HG02885 (cell line): ENCODE measurements at regions not wholly inside any gene's neighbourhood (a gene's known extent, or its start where the extent isn't known, plus 50 kb on each side); places are given as distances from the start of the nearest gene placed in this dataset.

Experiments used
- ATAC-seq: cut with Tn5 transposase; IDR thresholded peaks from one replicate; pipeline ENCODE4 v1.9.1; 2021; ENCODE audit warnings: mild to moderate bottlenecking; ENCODE audit not compliant: unreplicated experiment, poor library complexity

DNA sequence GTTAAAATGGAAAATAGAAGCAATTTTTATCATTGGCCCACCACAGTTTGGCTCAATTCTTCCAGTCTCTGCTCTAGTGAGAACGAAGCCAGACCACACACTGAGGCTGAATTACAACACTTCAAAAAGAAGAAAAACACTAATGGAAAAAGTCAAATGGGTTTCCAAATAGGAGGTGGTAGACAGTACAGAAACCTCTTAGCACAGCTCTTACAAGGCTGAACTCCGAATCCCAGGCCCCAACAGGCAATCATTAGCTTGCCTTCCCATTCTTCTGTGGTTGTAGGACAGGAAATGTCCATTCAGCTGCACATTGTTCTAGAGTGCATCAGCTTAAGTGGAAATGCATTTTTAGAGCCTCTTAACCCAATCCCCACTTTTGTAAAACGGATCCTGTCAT lies 115.1 kb upstream of the MEOX2 start:
- no peak for ATAC-seq

DNA sequence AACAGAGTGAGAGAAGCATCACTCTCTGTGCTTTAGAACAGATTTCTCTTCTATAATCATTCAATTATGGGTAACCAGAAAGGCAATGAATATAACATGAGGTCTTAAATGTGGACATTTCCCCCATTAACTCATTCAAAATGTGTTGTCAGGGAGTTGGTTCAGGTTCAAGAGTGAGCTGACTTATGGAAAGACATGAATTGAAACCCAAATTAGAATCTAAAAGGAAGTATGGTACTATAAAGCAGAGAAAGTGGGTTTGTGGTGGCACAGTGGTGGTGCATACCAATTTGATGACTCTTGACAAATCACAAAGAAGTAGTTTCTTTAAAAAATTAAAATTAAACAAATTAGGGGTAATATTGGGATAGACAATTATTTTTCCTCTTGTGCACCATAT lies 114.6 kb upstream of the MEOX2 start:
- ATAC-seq = no peak

- no peak for ATAC-seq
Observed at GRCh38 chr7:15798081-15798480, 111.6 kb upstream of the MEOX2 start.

- no peak for ATAC-seq
Observed at GRCh38 chr7:15795393-15795792, 108.9 kb upstream of the MEOX2 start.

DNA sequence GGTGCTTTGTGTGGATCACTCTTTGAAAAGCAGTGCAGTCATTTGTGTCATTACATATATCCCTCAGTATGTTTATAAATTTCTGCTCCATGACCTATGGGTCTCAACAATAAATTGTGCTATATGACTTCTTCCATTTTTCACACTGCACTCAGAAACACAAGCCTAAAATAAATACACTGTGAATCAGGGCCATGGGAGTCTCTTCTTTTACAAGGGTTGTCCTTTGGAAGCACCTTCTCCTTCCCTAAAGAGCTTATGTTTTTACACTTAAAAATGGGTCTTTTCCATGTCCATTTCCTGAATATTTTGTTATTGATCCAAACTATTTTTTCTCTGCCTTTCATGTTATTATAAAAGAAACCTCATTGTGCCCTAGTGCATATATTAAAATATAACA lies 108.3 kb upstream of the MEOX2 start:
- ATAC-seq = no peak

DNA sequence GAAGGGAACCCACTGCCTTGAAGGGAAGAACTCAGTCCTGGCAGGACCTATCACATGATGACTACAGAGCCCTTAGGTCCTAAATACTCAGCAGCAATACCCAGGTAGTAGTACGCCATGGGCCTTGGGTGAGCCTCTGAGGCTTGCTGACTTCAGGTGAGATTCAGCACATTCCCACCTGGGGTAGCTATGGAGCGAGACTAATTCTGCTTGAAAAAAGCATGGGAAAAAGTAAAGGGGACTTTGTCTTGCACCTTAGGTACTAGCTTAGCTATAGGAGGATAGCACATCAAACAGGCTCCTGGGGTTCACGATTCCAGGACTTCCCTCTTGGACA lies 98.2 kb upstream of the MEOX2 start:
- ATAC-seq = no peak

DNA sequence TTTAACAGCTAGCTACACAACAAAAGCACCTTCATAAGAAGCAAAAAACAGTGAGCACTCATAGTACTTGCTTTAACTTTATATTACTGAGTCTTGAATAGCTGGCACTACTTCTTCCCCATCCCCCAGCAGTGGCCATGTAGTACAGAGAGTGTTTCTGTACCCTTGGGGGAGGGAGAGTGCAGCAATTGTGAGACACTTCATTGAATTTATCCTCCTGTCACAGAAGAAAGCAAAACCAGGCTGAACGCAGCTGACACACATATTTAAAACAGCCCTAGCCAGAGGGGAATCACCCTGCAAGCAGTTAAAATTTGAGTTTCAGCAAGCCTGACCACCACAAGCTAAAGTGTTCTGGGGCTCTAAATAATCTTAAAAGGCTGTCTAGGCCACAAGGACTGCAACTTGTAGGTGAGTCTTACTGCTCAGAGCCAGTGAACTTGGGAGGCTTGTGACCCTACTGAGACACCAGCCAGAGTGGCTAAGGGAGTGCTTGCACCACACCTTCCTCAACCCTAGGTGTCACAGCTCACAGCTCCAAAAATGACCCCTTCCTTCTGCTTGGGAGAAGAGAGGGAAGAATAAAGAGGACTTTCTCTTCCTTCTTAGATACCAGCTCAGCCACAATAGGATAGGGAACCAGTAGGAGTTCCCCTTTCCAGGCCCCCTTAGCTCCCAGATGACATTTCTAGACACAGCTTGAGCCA lies 97.7 kb upstream of the MEOX2 start:
- ATAC-seq = no peak

GRCh38 chr7:15782656-15783055 lies 96.2 kb upstream of the MEOX2 start:
- ATAC-seq = no peak

GRCh38 chr7:15781944-15782343 lies 95.5 kb upstream of the MEOX2 start:
- no peak for ATAC-seq

DNA sequence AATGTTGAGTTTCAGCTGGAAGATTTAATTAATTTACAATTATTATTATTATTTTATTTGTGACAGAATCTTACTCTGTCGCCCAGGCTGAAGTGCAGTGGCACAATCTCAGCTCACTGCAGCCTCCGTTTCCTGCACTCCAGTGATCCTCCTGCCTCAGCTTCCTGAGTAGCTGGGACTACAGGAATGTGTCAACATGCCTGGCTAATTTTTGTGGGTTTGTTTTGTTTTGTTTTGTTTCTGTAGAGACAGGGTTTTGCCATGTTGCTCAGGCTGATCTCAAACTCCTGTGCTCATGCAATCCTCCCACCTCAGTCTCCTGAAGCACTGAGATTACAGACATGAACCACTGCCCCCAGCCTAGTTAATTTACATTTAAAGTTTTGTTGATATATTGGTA lies 93.8 kb upstream of the MEOX2 start:
- no peak for ATAC-seq

GRCh38 chr7:15778191-15778590 lies 91.7 kb upstream of the MEOX2 start:
- ATAC-seq = no peak

- no peak for ATAC-seq
Observed at GRCh38 chr7:15765753-15766152, 79.3 kb upstream of the MEOX2 start.

DNA sequence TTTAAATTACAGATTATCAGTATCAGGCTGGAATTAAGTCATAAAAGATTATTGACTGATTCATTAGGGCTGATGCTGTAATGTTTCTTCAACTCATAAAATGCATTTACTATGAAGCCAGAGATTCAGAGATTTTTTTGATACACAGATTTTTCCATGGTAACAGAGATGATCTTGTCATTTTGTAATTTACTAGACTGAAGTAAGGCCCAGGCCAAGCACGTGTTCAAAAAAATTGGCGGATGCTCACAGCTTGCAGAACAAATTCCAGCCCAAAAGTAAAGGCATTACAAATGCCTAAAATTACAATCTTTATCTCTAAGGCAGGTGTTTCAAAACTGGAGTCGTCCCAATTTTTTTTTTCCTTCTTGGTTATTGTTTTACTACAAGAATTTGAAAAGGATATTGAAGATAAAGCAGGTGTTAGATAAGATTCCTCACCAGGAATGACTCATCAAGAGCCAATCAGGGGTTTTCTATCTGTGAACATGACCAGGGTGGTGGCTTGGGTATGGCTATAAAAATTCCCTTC lies 78.4 kb upstream of the MEOX2 start:
- no peak for ATAC-seq

DNA sequence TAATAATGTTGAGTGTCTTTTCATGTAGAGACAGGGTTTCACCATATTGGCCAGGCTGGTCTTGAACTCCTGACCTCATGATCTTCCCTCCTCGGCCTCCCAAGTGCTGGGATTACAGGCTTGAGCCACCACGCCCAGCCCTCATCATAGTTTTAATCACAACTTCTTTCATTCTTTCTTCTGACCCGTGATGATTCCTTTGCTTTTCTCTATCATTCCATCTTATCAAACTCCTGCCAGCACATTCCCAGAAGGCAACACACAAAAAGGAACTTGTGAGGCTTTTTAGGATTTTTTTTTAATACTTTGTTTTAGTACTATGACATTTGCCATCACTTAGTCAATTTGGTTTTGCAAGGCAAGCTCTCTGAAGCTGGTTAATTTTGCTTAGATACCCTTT lies 77.5 kb upstream of the MEOX2 start:
- ATAC-seq = no peak

DNA sequence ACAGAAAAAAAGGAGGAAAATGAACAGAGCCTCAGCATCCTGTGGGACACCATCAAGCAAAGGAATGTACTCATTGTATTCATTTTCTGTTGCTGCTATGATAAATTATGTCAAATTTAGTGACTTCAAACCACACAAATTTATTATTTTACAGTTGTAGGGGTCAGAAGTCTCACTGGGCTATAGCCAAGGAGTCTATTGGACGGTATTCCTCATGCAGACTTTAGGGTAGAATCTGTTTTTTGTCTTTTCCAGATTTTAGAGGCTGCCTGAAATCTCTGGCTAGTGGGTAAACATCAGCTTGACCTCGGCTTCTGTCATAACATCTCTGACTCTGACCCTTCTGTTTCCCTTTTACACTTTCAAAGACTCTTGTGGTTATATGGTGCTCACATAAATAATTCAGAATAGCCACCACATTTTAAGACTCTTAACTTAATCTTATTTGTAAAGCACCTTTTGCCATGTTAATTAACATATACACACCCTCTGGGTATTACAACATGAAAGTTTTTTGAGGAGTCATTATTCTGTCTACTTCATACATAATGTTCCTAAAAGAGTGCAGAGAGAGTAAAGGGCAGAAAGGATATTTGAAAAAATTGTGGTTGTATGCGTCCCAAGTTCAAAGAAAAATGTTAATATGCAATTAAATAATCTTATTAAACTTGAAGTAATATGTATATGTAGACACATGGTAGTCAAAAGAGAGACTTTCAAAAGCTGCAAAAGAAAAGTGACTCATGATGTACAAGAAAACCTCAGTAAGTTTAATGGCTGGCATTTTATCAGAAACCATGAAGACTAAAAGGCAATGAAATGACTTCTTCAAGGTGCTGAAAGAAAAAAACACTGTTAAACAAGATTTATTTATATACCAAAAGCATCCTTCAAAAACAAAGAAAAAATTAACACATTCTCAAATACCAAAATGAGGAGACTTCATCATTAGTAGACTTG lies 70.8 kb upstream of the MEOX2 start:
- ATAC-seq = no peak

- ATAC-seq = no peak
Observed at GRCh38 chr7:15755061-15755460, 68.6 kb upstream of the MEOX2 start.

DNA sequence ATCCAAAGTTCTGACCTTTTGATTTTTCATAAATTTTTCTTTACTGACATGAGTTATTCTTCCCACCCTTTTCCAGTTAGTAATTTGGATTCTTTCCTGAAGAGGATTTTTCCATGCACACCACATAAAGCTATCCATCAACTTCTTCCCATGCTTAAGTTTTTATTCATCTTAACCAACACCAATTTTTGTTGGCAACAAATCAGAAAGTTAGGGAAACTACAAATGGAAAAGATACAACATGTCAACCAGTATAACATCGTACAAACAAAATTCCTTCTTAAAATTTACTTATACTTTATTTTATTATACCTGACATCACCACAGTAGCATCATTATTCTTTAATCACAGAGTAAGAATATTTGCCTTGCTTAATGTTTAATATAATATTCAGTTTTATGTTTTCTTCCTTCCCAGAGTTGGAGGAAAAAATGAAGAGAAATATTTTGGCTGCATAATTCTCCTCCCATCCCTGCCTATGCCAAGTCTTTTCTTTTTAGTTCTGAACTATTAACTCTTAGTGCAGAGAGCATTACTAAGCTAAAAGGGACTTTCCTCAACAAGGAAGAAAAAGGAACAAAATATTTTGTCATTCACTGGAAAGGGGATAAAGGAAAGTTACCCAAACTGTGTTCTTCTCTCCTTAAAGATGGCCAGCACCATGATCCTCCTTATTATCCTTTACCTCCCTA lies 67.5 kb upstream of the MEOX2 start:
- ATAC-seq = no peak

DNA sequence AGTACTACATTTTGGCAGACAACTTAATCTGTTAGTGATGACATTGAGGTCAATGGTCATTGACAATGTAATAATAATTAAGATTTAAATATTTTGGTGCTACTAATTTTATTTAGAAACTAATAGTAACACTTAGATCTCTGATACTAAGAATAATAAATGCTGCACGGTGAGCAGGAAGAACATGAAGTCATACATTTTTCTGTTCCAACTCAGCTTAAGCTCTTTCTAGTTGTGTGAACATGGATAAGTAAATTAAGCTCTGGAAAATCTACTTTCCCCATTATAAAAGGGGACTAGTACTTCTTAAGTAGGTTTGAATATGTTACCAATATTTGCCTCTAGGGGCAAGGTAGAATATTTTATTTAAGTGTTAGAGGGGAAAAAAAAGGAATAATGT lies 65.9 kb upstream of the MEOX2 start:
- ATAC-seq = no peak

DNA sequence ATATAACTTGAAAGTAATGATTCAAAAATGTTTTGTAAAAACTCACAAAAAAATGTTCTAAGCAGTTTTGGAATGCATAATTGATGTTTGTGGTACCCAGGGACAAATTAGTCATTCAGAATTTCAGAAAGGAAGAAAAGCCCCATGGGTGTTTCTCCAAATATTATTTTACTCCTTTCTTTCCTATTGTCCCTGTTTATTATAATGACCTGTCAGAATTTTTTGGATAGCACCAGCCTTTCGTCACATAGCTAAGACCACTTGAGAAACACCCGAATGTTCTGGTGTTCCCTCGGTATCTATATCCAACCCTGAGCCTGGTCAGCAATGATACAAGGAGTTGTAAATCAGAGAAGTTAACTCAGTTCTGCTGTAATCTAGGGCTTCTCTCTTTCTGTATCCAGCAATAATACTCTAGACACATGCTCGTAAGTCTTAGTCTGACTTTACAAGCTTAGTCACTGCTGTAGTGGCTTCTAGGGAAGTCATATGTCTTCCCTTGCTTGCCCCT lies 64.8 kb upstream of the MEOX2 start:
- no peak for ATAC-seq

GRCh38 chr7:15750727-15751126 lies 64.2 kb upstream of the MEOX2 start:
- no peak for ATAC-seq

- ATAC-seq = no peak
Observed at GRCh38 chr7:15749631-15750030, 63.1 kb upstream of the MEOX2 start.
